ENCODE measurements at regions not wholly inside any gene's neighbourhood (a gene's known extent, or its start where the extent isn't known, plus 50 kb on each side); places are given as distances from the start of the nearest gene placed in this dataset.

- TF ChIP-seq, protein P1, sequence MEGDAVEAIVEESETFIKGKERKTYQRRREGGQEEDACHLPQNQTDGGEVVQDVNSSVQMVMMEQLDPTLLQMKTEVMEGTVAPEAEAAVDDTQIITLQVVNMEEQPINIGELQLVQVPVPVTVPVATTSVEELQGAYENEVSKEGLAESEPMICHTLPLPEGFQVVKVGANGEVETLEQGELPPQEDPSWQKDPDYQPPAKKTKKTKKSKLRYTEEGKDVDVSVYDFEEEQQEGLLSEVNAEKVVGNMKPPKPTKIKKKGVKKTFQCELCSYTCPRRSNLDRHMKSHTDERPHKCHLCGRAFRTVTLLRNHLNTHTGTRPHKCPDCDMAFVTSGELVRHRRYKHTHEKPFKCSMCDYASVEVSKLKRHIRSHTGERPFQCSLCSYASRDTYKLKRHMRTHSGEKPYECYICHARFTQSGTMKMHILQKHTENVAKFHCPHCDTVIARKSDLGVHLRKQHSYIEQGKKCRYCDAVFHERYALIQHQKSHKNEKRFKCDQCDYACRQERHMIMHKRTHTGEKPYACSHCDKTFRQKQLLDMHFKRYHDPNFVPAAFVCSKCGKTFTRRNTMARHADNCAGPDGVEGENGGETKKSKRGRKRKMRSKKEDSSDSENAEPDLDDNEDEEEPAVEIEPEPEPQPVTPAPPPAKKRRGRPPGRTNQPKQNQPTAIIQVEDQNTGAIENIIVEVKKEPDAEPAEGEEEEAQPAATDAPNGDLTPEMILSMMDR (IDR thresholded peaks at IDR 0.05; ENCODE audit: low read length) = no peak
- TF ChIP-seq EZH2 (IDR thresholded peaks at IDR 0.05; ENCODE audit: borderline replicate concordance, low read length) = no peak
Measured at GRCh38 chr6:21937466-21937865, 343.9 kb downstream of the SOX4 start.

All from OCI-LY1 (cell line).